ENCODE measurements at regions not wholly inside any gene's neighbourhood (a gene's known extent, or its start where the extent isn't known, plus 50 kb on each side); places are given as distances from the start of the nearest gene placed in this dataset.

- peak; percentile 87 for DNase-seq
Measured at GRCh38 chr1:14516974-14517840, 81.3 kb upstream of the KAZN start.

GRCh38 chr1:14517841-14518180, 80.7 kb upstream of the KAZN start:
- H3K27ac ChIP-seq (ENCODE audit: low read length), result no peak overlapping the region
- no peaks in the 10 kb centered on the region for H3K9me3 ChIP-seq (replicated peaks; ENCODE audit: control insufficient read depth, low read depth, low read length)
- no peak overlapping the region for H3K4me3 ChIP-seq (ENCODE audit: low read length)
- peaks cover 12% of the 10 kb centered on the region for H3K4me1 ChIP-seq (ENCODE audit: control insufficient read depth, insufficient read depth, low read length)
- no peak for DNase-seq
- WGBS (ENCODE audit: insufficient coverage), result no CpG with 5 or more reads among the region's 1 CpG
- no peaks in the 10 kb centered on the region for H3K27me3 ChIP-seq (ENCODE audit: control insufficient read depth, insufficient read depth, low read length)
- no peaks in the 10 kb centered on the region for H3K36me3 ChIP-seq (ENCODE audit: control insufficient read depth, insufficient read depth, low read length)

More at GRCh38 chr1:14516974-14517840, 81.3 kb upstream of the KAZN start:
- H3K27me3 ChIP-seq (ENCODE audit: control insufficient read depth, insufficient read depth, low read length), result no peaks in the 10 kb centered on the region
- 67% methylated on average over 3 of the region's 6 CpGs for WGBS (ENCODE audit: insufficient coverage)
- peaks cover 15% of the 10 kb centered on the region for H3K4me1 ChIP-seq (ENCODE audit: control insufficient read depth, insufficient read depth, low read length)
- no peaks in the 10 kb centered on the region for H3K36me3 ChIP-seq (ENCODE audit: control insufficient read depth, insufficient read depth, low read length)
- H3K4me3 ChIP-seq (ENCODE audit: low read length), result no peak overlapping the region
- no peak overlapping the region for H3K27ac ChIP-seq (ENCODE audit: low read length)
- no peaks in the 10 kb centered on the region for H3K9me3 ChIP-seq (replicated peaks; ENCODE audit: control insufficient read depth, low read depth, low read length)

- no peak for DNase-seq
- 80% methylated on average over 3 of the region's 5 CpGs for WGBS (ENCODE audit: insufficient coverage)
- no peaks in the 10 kb centered on the region for H3K9me3 ChIP-seq (replicated peaks; ENCODE audit: control insufficient read depth, low read depth, low read length)
- H3K36me3 ChIP-seq (ENCODE audit: control insufficient read depth, insufficient read depth, low read length), result no peaks in the 10 kb centered on the region
- H3K4me3 ChIP-seq (ENCODE audit: low read length), result no peak overlapping the region
- peaks cover 10% of the 10 kb centered on the region for H3K4me1 ChIP-seq (ENCODE audit: control insufficient read depth, insufficient read depth, low read length)
- H3K27me3 ChIP-seq (ENCODE audit: control insufficient read depth, insufficient read depth, low read length), result no peaks in the 10 kb centered on the region
- H3K27ac ChIP-seq (ENCODE audit: low read length), result no peak overlapping the region
Measured at GRCh38 chr1:14519976-14520375, 78.5 kb upstream of the KAZN start.

- WGBS (ENCODE audit: insufficient coverage), result 82% methylated on average over 2 of the region's 4 CpGs
- Histone ChIP-seq H3K4me3 (ENCODE audit: low read length) (no peak overlapping the region), H3K36me3 (ENCODE audit: control insufficient read depth, insufficient read depth, low read length) (no peaks in the 10 kb centered on the region), H3K27ac (ENCODE audit: low read length) (no peak overlapping the region), H3K27me3 (ENCODE audit: control insufficient read depth, insufficient read depth, low read length) (no peaks in the 10 kb centered on the region), H3K9me3 (replicated peaks; ENCODE audit: control insufficient read depth, low read depth, low read length) (no peaks in the 10 kb centered on the region), H3K4me1 (ENCODE audit: control insufficient read depth, insufficient read depth, low read length) (peaks cover 10% of the 10 kb centered on the region)
- no peak for DNase-seq
Measured at GRCh38 chr1:14520514-14521163, 77.8 kb upstream of the KAZN start.

GRCh38 chr1:14521622-14522021, 76.9 kb upstream of the KAZN start:
- H3K27me3 ChIP-seq (ENCODE audit: control insufficient read depth, insufficient read depth, low read length), result no peaks in the 10 kb centered on the region
- WGBS (ENCODE audit: insufficient coverage), result 69% methylated on average over 4 of the region's 6 CpGs
- peaks cover 10% of the 10 kb centered on the region for H3K4me1 ChIP-seq (ENCODE audit: control insufficient read depth, insufficient read depth, low read length)
- no peak for DNase-seq
- H3K36me3 ChIP-seq (ENCODE audit: control insufficient read depth, insufficient read depth, low read length), result no peaks in the 10 kb centered on the region
- peak overlapping the region; percentile 60 for H3K27ac ChIP-seq (ENCODE audit: low read length)
- H3K9me3 ChIP-seq (replicated peaks; ENCODE audit: control insufficient read depth, low read depth, low read length), result no peaks in the 10 kb centered on the region
- H3K4me3 ChIP-seq (ENCODE audit: low read length), result no peak overlapping the region

- Histone ChIP-seq H3K27ac (ENCODE audit: low read length) (peak overlapping the region; percentile 60), H3K4me3 (ENCODE audit: low read length) (no peak overlapping the region), H3K4me1 (ENCODE audit: control insufficient read depth, insufficient read depth, low read length) (peaks cover 10% of the 10 kb centered on the region), H3K9me3 (replicated peaks; ENCODE audit: control insufficient read depth, low read depth, low read length) (no peaks in the 10 kb centered on the region), H3K27me3 (ENCODE audit: control insufficient read depth, insufficient read depth, low read length) (no peaks in the 10 kb centered on the region), H3K36me3 (ENCODE audit: control insufficient read depth, insufficient read depth, low read length) (no peaks in the 10 kb centered on the region)
- no CpG with 5 or more reads among the region's 9 CpGs for WGBS (ENCODE audit: insufficient coverage)
- peak; percentile 88 for DNase-seq
Measured at GRCh38 chr1:14522077-14522925, 76.2 kb upstream of the KAZN start.

GRCh38 chr1:14522926-14523241, 75.6 kb upstream of the KAZN start:
- H3K36me3 ChIP-seq (ENCODE audit: control insufficient read depth, insufficient read depth, low read length), result no peaks in the 10 kb centered on the region
- peak; percentile 82 for DNase-seq
- H3K27me3 ChIP-seq (ENCODE audit: control insufficient read depth, insufficient read depth, low read length), result no peaks in the 10 kb centered on the region
- H3K9me3 ChIP-seq (replicated peaks; ENCODE audit: control insufficient read depth, low read depth, low read length), result no peaks in the 10 kb centered on the region
- peak overlapping the region; percentile 60 for H3K27ac ChIP-seq (ENCODE audit: low read length)
- WGBS (ENCODE audit: insufficient coverage), result 35% methylated on average over 4 of the region's 4 CpGs
- H3K4me3 ChIP-seq (ENCODE audit: low read length), result no peak overlapping the region
- peaks cover 10% of the 10 kb centered on the region for H3K4me1 ChIP-seq (ENCODE audit: control insufficient read depth, insufficient read depth, low read length)

GRCh38 chr1:14524826-14525636, 73.5 kb upstream of the KAZN start:
- no peak overlapping the region for H3K27ac ChIP-seq (ENCODE audit: low read length)
- no peak for DNase-seq
- 67% methylated on average over 1 of the region's 3 CpGs for WGBS (ENCODE audit: insufficient coverage)
- H3K4me3 ChIP-seq (ENCODE audit: low read length), result no peak overlapping the region
- H3K9me3 ChIP-seq (replicated peaks; ENCODE audit: control insufficient read depth, low read depth, low read length), result no peaks in the 10 kb centered on the region
- no peaks in the 10 kb centered on the region for H3K27me3 ChIP-seq (ENCODE audit: control insufficient read depth, insufficient read depth, low read length)
- H3K36me3 ChIP-seq (ENCODE audit: control insufficient read depth, insufficient read depth, low read length), result no peaks in the 10 kb centered on the region
- H3K4me1 ChIP-seq (ENCODE audit: control insufficient read depth, insufficient read depth, low read length), result peaks cover 4% of the 10 kb centered on the region

GRCh38 chr1:14529475-14529874, 69.0 kb upstream of the KAZN start:
- H3K27me3 ChIP-seq (ENCODE audit: control insufficient read depth, insufficient read depth, low read length), result peaks cover 2% of the 10 kb centered on the region
- H3K9me3 ChIP-seq (replicated peaks; ENCODE audit: control insufficient read depth, low read depth, low read length), result no peaks in the 10 kb centered on the region
- H3K4me1 ChIP-seq (ENCODE audit: control insufficient read depth, insufficient read depth, low read length), result no peaks in the 10 kb centered on the region
- DNase-seq, result no peak
- H3K4me3 ChIP-seq (ENCODE audit: low read length), result no peak overlapping the region
- H3K27ac ChIP-seq (ENCODE audit: low read length), result no peak overlapping the region
- no peaks in the 10 kb centered on the region for H3K36me3 ChIP-seq (ENCODE audit: control insufficient read depth, insufficient read depth, low read length)
- WGBS (ENCODE audit: insufficient coverage), result 29% methylated on average over 2 of the region's 2 CpGs

Measured in muscle of leg (tissue), 3 donors.